Neural cell (in vitro differentiated cells): ENCODE measurements at regions not wholly inside any gene's neighbourhood (a gene's known extent, or its start where the extent isn't known, plus 50 kb on each side); places are given as distances from the start of the nearest gene placed in this dataset.

Experiments
- H2AFZ ChIP-seq: fragments of 200-600, 300-800 bp; sonication (generic), shearing (Covaris generic); 2 replicates; pipeline ENCODE4 v1.6.0; 2014; ENCODE audit warnings: low read depth, mild to moderate bottlenecking, antibody characterized with exemption, low read length, moderate library complexity
- H3F3A ChIP-seq: fragments of 200-600 bp; shearing (Covaris generic); 2 replicates; pipeline ENCODE4 v1.6.1; 2016; ENCODE audit warnings: mild to moderate bottlenecking, moderate library complexity, mixed read lengths, antibody characterized with exemption, low read length; ENCODE audit not compliant: insufficient read depth, poor library complexity, severe bottlenecking
- H3K27ac ChIP-seq: fragments of 200-600, 300-800 bp; sonication (generic), shearing (Covaris generic); 2 replicates; pipeline ENCODE4 v1.5.1; 2014; ENCODE audit warnings: mild to moderate bottlenecking, low read length, moderate library complexity
- H3K27me3 ChIP-seq: fragments of 300-800, 200-600 bp; sonication (generic), shearing (Covaris generic); 2 replicates; pipeline ENCODE4 v1.6.0; 2014; ENCODE audit warnings: mild to moderate bottlenecking, low read depth, low read length, moderate library complexity; ENCODE audit not compliant: insufficient read depth
- H3K36me3 ChIP-seq: fragments of 300-800, 200-600 bp; sonication (generic), shearing (Covaris generic); 2 replicates; pipeline ENCODE4 v1.5.1; 2014; ENCODE audit warnings: mild to moderate bottlenecking, antibody characterized with exemption, low read length, moderate library complexity; ENCODE audit not compliant: insufficient read depth
- H3K4me2 ChIP-seq: fragments of 300-800, 200-600 bp; sonication (generic), shearing (Covaris generic); 2 replicates; pipeline ENCODE4 v1.6.0; 2014; ENCODE audit warnings: mild to moderate bottlenecking, low read length
- H3K4me3 ChIP-seq: fragments of 300-800, 200-600 bp; sonication (generic), shearing (Covaris generic); 2 replicates; pipeline ENCODE4 v1.5.1; 2014; ENCODE audit warnings: mild to moderate bottlenecking, low read length, moderate library complexity
- H3K79me2 ChIP-seq: fragments of 200-600 bp; shearing (Covaris generic); replicated peaks from 2 replicates; pipeline ENCODE4 v1.6.0; 2014; ENCODE audit warnings: mild to moderate bottlenecking, low read length, moderate library complexity; ENCODE audit not compliant: insufficient read depth
- H3K9ac ChIP-seq: fragments of 300-800, 200-600 bp; sonication (generic), shearing (Covaris generic); 2 replicates; pipeline ENCODE4 v1.6.1; 2016; ENCODE audit warnings: mild to moderate bottlenecking, low read length, mixed read lengths
- H3K9me2 ChIP-seq: fragments of 200-600 bp; shearing (Covaris generic); 2 replicates; pipeline ENCODE4 v1.6.1; 2016; ENCODE audit warnings: mild to moderate bottlenecking, low read length, mixed read lengths; ENCODE audit not compliant: insufficient read depth
- H3K9me3 ChIP-seq: fragments of 200-600, 300-800 bp; sonication (generic), shearing (Covaris generic); 2 replicates; pipeline ENCODE4 v1.6.1; 2016; ENCODE audit warnings: mild to moderate bottlenecking, mixed run types, low read length, moderate library complexity, mixed read lengths
- H4K20me1 ChIP-seq: fragments of 200-600 bp; shearing (Covaris generic); 2 replicates; pipeline ENCODE4 v1.6.1; 2016; ENCODE audit warnings: mild to moderate bottlenecking, mixed run types; ENCODE audit not compliant: insufficient read depth
- CTCF ChIP-seq: fragments of 450-650 bp; IDR thresholded peaks from 2 replicates; pipeline ENCODE4 v1.5.1; 2014; ENCODE audit warnings: antibody characterized with exemption, mild to moderate bottlenecking, moderate library complexity; ENCODE audit not compliant: poor library complexity, severe bottlenecking
- EP300 ChIP-seq: fragments of 450-650 bp; conservative IDR thresholded peaks from 2 replicates; pipeline ENCODE4 v1.6.1; 2014; ENCODE audit warnings: antibody characterized with exemption, mild to moderate bottlenecking, moderate library complexity; ENCODE audit not compliant: poor library complexity, severe bottlenecking
- EZH2 ChIP-seq: fragments of 200-600, 300-800 bp; shearing (Covaris generic), sonication (generic); IDR thresholded peaks from 2 replicates; pipeline ENCODE4 v1.6.1; 2014; ENCODE audit warnings: antibody characterized with exemption, low read length, borderline replicate concordance, mild to moderate bottlenecking; ENCODE audit not compliant: insufficient read depth, poor library complexity, severe bottlenecking
- MXI1 ChIP-seq: fragments of 450-650 bp; conservative IDR thresholded peaks from 2 replicates; pipeline ENCODE4 v1.6.1; 2014; ENCODE audit warnings: antibody characterized with exemption, mild to moderate bottlenecking; ENCODE audit not compliant: poor library complexity, severe bottlenecking
- POLR2AphosphoS5 ChIP-seq: IDR thresholded peaks from 2 replicates; pipeline ENCODE4 v1.6.1; 2012
- RAD21 ChIP-seq: fragments of 450-650 bp; conservative IDR thresholded peaks from 2 replicates; pipeline ENCODE4 v1.6.1; 2014; ENCODE audit warnings: antibody characterized with exemption, mild to moderate bottlenecking, moderate library complexity
- REST ChIP-seq: IDR thresholded peaks from 2 replicates; pipeline ENCODE4 v1.6.1; 2012; ENCODE audit warnings: borderline replicate concordance
- SMC3 ChIP-seq: fragments of 450-650 bp; conservative IDR thresholded peaks from 2 replicates; pipeline ENCODE4 v1.6.1; 2014; ENCODE audit warnings: antibody characterized with exemption, mild to moderate bottlenecking, moderate library complexity; ENCODE audit not compliant: poor library complexity
- TAF1 ChIP-seq: IDR thresholded peaks from 2 replicates; pipeline ENCODE4 v1.6.1; 2012; ENCODE audit warnings: low read depth

- no peak for TF ChIP-seq REST
- no peak for TF ChIP-seq CTCF
- no peak for TF ChIP-seq SMC3
- TF ChIP-seq RAD21 = no peak
- no peak for TF ChIP-seq POLR2AphosphoS5
- no peak for TF ChIP-seq EP300
- no peak for TF ChIP-seq EZH2
- no peak for TF ChIP-seq MXI1
- no peak for TF ChIP-seq TAF1
- H3F3A ChIP-seq = no peaks in the 10 kb centered on the region
- no peak overlapping the region for H3K4me2 ChIP-seq
- no peaks in the 10 kb centered on the region for H3K27me3 ChIP-seq
- no peaks in the 10 kb centered on the region for H3K9me2 ChIP-seq
- no peaks in the 10 kb centered on the region for H3K9me3 ChIP-seq
- no peak overlapping the region for H3K4me3 ChIP-seq
- H3K79me2 ChIP-seq = no peaks in the 10 kb centered on the region
- no peak overlapping the region for H2AFZ ChIP-seq
- H3K9ac ChIP-seq = no peak overlapping the region
- no peak overlapping the region for H3K27ac ChIP-seq
- H4K20me1 ChIP-seq = no peaks in the 10 kb centered on the region
- H3K36me3 ChIP-seq = no peaks in the 10 kb centered on the region
Observed at GRCh38 chr14:22018890-22019289, 345.3 kb upstream of the OR4E1 start.

- H3K36me3 ChIP-seq = no peaks in the 10 kb centered on the region
- H3K4me3 ChIP-seq = no peak overlapping the region
- H3K9ac ChIP-seq = no peak overlapping the region
- no peaks in the 10 kb centered on the region for H3K27me3 ChIP-seq
- H3K4me2 ChIP-seq = no peak overlapping the region
- no peaks in the 10 kb centered on the region for H3F3A ChIP-seq
- no peaks in the 10 kb centered on the region for H3K9me2 ChIP-seq
- H4K20me1 ChIP-seq = no peaks in the 10 kb centered on the region
- no peak overlapping the region for H2AFZ ChIP-seq
- no peak for TF ChIP-seq EP300
- no peak for TF ChIP-seq MXI1
- TF ChIP-seq RAD21 = no peak
- TF ChIP-seq SMC3 = no peak
- no peak for TF ChIP-seq TAF1
- no peaks in the 10 kb centered on the region for H3K9me3 ChIP-seq
- no peak overlapping the region for H3K27ac ChIP-seq
- no peaks in the 10 kb centered on the region for H3K79me2 ChIP-seq
Observed at GRCh38 chr14:22012452-22012851, 338.8 kb upstream of the OR4E1 start.

- no peak overlapping the region for H3K27ac ChIP-seq
- H3K9me3 ChIP-seq = no peaks in the 10 kb centered on the region
- TF ChIP-seq SMC3 (no peak), CTCF (no peak), EZH2 (no peak), POLR2AphosphoS5 (no peak), TAF1 (no peak), MXI1 (no peak), REST (no peak), EP300 (no peak), RAD21 (no peak)
- H3K36me3 ChIP-seq = no peaks in the 10 kb centered on the region
- H3K9ac ChIP-seq = no peak overlapping the region
- no peaks in the 10 kb centered on the region for H3F3A ChIP-seq
- no peaks in the 10 kb centered on the region for H3K27me3 ChIP-seq
- H4K20me1 ChIP-seq = no peaks in the 10 kb centered on the region
- H3K9me2 ChIP-seq = no peaks in the 10 kb centered on the region
- H3K79me2 ChIP-seq = no peaks in the 10 kb centered on the region
- H3K4me2 ChIP-seq = no peak overlapping the region
- no peak overlapping the region for H3K4me3 ChIP-seq
- no peak overlapping the region for H2AFZ ChIP-seq
Observed at GRCh38 chr14:22011253-22011642, 337.6 kb upstream of the OR4E1 start.
